T-helper 2 cell treated with Interferon-gamma antibody and Interleukin-4, amounts not matched to agents 5 μg/mL and 100 μg/mL, for 36 hours (primary cell): ENCODE measurements at regions not wholly inside any gene's neighbourhood (a gene's known extent, or its start where the extent isn't known, plus 50 kb on each side); places are given as distances from the start of the nearest gene placed in this dataset.

ENCODE experiments used
- DNase-seq: peaks from one replicate; pipeline ENCODE4 v3.0.0; 2021; ENCODE audit warnings: low spot score
- H3K27ac Mint-ChIP-seq: one replicate; pipeline ENCODE4 v1.8.0; 2021; ENCODE audit warnings: mild to moderate bottlenecking, mixed read lengths
- H3K27me3 Mint-ChIP-seq: one replicate; pipeline ENCODE4 v1.8.0; 2021; ENCODE audit warnings: low read depth, mixed read lengths
- H3K36me3 Mint-ChIP-seq: one replicate; pipeline ENCODE4 v1.8.0; 2021; ENCODE audit warnings: low read depth, mixed read lengths
- H3K4me1 Mint-ChIP-seq: one replicate; pipeline ENCODE4 v1.8.0; 2021; ENCODE audit warnings: low read depth, mixed read lengths
- H3K4me3 Mint-ChIP-seq: one replicate; pipeline ENCODE4 v1.8.0; 2022; ENCODE audit warnings: mild to moderate bottlenecking, moderate library complexity, mixed read lengths
- H3K9me3 Mint-ChIP-seq: one replicate; pipeline ENCODE4 v1.8.0; 2021; ENCODE audit warnings: mixed read lengths

- no peaks in the 10 kb centered on the region for H3K36me3 Mint-ChIP-seq
- no peak overlapping the region for H3K27ac Mint-ChIP-seq
- H3K4me3 Mint-ChIP-seq = no peak overlapping the region
- no peak for DNase-seq
- no peaks in the 10 kb centered on the region for H3K4me1 Mint-ChIP-seq
- no peaks in the 10 kb centered on the region for H3K9me3 Mint-ChIP-seq
- no peaks in the 10 kb centered on the region for H3K27me3 Mint-ChIP-seq
Observed at GRCh38 chr9:73701415-73702057, 549.9 kb downstream of the ANXA1 start.

- H3K4me1 Mint-ChIP-seq = no peaks in the 10 kb centered on the region
- H3K36me3 Mint-ChIP-seq = no peaks in the 10 kb centered on the region
- H3K4me3 Mint-ChIP-seq = no peak overlapping the region
- H3K9me3 Mint-ChIP-seq = no peaks in the 10 kb centered on the region
- H3K27me3 Mint-ChIP-seq = no peaks in the 10 kb centered on the region
- no peak for DNase-seq
- H3K27ac Mint-ChIP-seq = no peak overlapping the region
Observed at GRCh38 chr9:73714294-73714693, 562.6 kb downstream of the ANXA1 start.

GRCh38 chr9:73715591-73715990 lies 563.9 kb downstream of the ANXA1 start:
- Mint-ChIP-seq H3K4me1 (no peaks in the 10 kb centered on the region), H3K27me3 (no peaks in the 10 kb centered on the region), H3K27ac (no peak overlapping the region), H3K9me3 (no peaks in the 10 kb centered on the region), H3K4me3 (no peak overlapping the region), H3K36me3 (no peaks in the 10 kb centered on the region)
- no peak for DNase-seq

- H3K36me3 Mint-ChIP-seq = no peaks in the 10 kb centered on the region
- no peak overlapping the region for H3K4me3 Mint-ChIP-seq
- DNase-seq = no peak
- H3K4me1 Mint-ChIP-seq = no peaks in the 10 kb centered on the region
- H3K27me3 Mint-ChIP-seq = no peaks in the 10 kb centered on the region
- H3K27ac Mint-ChIP-seq = no peak overlapping the region
- no peaks in the 10 kb centered on the region for H3K9me3 Mint-ChIP-seq
Observed at GRCh38 chr9:73719660-73720059, 568.0 kb downstream of the ANXA1 start.

GRCh38 chr9:73720601-73721000 lies 568.9 kb downstream of the ANXA1 start:
- Mint-ChIP-seq H3K36me3 (no peaks in the 10 kb centered on the region), H3K27me3 (no peaks in the 10 kb centered on the region), H3K4me3 (no peak overlapping the region), H3K4me1 (no peaks in the 10 kb centered on the region), H3K9me3 (no peaks in the 10 kb centered on the region), H3K27ac (no peak overlapping the region)
- no peak for DNase-seq

- no peaks in the 10 kb centered on the region for H3K4me1 Mint-ChIP-seq
- H3K9me3 Mint-ChIP-seq = no peaks in the 10 kb centered on the region
- H3K4me3 Mint-ChIP-seq = no peak overlapping the region
- H3K27me3 Mint-ChIP-seq = no peaks in the 10 kb centered on the region
- no peak overlapping the region for H3K27ac Mint-ChIP-seq
- DNase-seq = no peak
- no peaks in the 10 kb centered on the region for H3K36me3 Mint-ChIP-seq
Observed at GRCh38 chr9:73736270-73736669, 584.6 kb downstream of the ANXA1 start.

GRCh38 chr9:73738741-73739530 lies 587.3 kb downstream of the ANXA1 start:
- H3K36me3 Mint-ChIP-seq = no peaks in the 10 kb centered on the region
- no peak overlapping the region for H3K4me3 Mint-ChIP-seq
- no peak for DNase-seq
- H3K4me1 Mint-ChIP-seq = no peaks in the 10 kb centered on the region
- H3K27me3 Mint-ChIP-seq = no peaks in the 10 kb centered on the region
- H3K9me3 Mint-ChIP-seq = no peaks in the 10 kb centered on the region
- H3K27ac Mint-ChIP-seq = no peak overlapping the region

- Mint-ChIP-seq H3K27me3 (no peaks in the 10 kb centered on the region), H3K9me3 (no peaks in the 10 kb centered on the region)
Observed at GRCh38 chr9:73741316-73741715, 589.7 kb downstream of the ANXA1 start.

GRCh38 chr9:73742412-73742811 lies 590.7 kb downstream of the ANXA1 start:
- no peak overlapping the region for H3K4me3 Mint-ChIP-seq
- peaks cover 4% of the 10 kb centered on the region for H3K9me3 Mint-ChIP-seq
- no peaks in the 10 kb centered on the region for H3K4me1 Mint-ChIP-seq
- no peaks in the 10 kb centered on the region for H3K27me3 Mint-ChIP-seq
- H3K36me3 Mint-ChIP-seq = no peaks in the 10 kb centered on the region
- H3K27ac Mint-ChIP-seq = no peak overlapping the region
- no peak for DNase-seq

More at GRCh38 chr9:73741316-73741715, 589.7 kb downstream of the ANXA1 start:
- H3K4me3 Mint-ChIP-seq = no peak overlapping the region
- H3K36me3 Mint-ChIP-seq = no peaks in the 10 kb centered on the region
- no peak for DNase-seq
- H3K27ac Mint-ChIP-seq = no peak overlapping the region
- no peaks in the 10 kb centered on the region for H3K4me1 Mint-ChIP-seq

- Mint-ChIP-seq H3K27me3 (no peaks in the 10 kb centered on the region), H3K36me3 (no peaks in the 10 kb centered on the region), H3K4me1 (no peaks in the 10 kb centered on the region), H3K27ac (no peak overlapping the region), H3K9me3 (peaks cover 12% of the 10 kb centered on the region), H3K4me3 (no peak overlapping the region)
- no peak for DNase-seq
Observed at GRCh38 chr9:73743826-73744225, 592.2 kb downstream of the ANXA1 start.

- H3K36me3 Mint-ChIP-seq = no peaks in the 10 kb centered on the region
Observed at GRCh38 chr9:73745598-73745997, 593.9 kb downstream of the ANXA1 start.

GRCh38 chr9:73753171-73753570 lies 601.5 kb downstream of the ANXA1 start:
- DNase-seq = no peak

More at GRCh38 chr9:73745598-73745997, 593.9 kb downstream of the ANXA1 start:
- DNase-seq = no peak
- H3K27ac Mint-ChIP-seq = no peak overlapping the region
- peaks cover 13% of the 10 kb centered on the region for H3K9me3 Mint-ChIP-seq
- H3K4me3 Mint-ChIP-seq = no peak overlapping the region
- H3K27me3 Mint-ChIP-seq = no peaks in the 10 kb centered on the region
- no peaks in the 10 kb centered on the region for H3K4me1 Mint-ChIP-seq

GRCh38 chr9:73761905-73762304 lies 610.2 kb downstream of the ANXA1 start:
- no peaks in the 10 kb centered on the region for H3K27me3 Mint-ChIP-seq

More at GRCh38 chr9:73753171-73753570, 601.5 kb downstream of the ANXA1 start:
- peaks cover 6% of the 10 kb centered on the region for H3K9me3 Mint-ChIP-seq
- no peaks in the 10 kb centered on the region for H3K36me3 Mint-ChIP-seq
- H3K4me3 Mint-ChIP-seq = no peak overlapping the region
- H3K27ac Mint-ChIP-seq = no peak overlapping the region
- no peaks in the 10 kb centered on the region for H3K27me3 Mint-ChIP-seq
- H3K4me1 Mint-ChIP-seq = no peaks in the 10 kb centered on the region

GRCh38 chr9:73773896-73774295 lies 622.2 kb downstream of the ANXA1 start:
- H3K4me3 Mint-ChIP-seq = no peak overlapping the region
- no peak for DNase-seq
- no peaks in the 10 kb centered on the region for H3K4me1 Mint-ChIP-seq
- no peak overlapping the region for H3K27ac Mint-ChIP-seq
- no peaks in the 10 kb centered on the region for H3K36me3 Mint-ChIP-seq
- H3K9me3 Mint-ChIP-seq = no peaks in the 10 kb centered on the region
- no peaks in the 10 kb centered on the region for H3K27me3 Mint-ChIP-seq

More at GRCh38 chr9:73761905-73762304, 610.2 kb downstream of the ANXA1 start:
- peaks cover 7% of the 10 kb centered on the region for H3K9me3 Mint-ChIP-seq
- no peaks in the 10 kb centered on the region for H3K4me1 Mint-ChIP-seq
- DNase-seq = no peak
- no peaks in the 10 kb centered on the region for H3K36me3 Mint-ChIP-seq
- H3K27ac Mint-ChIP-seq = no peak overlapping the region
- no peak overlapping the region for H3K4me3 Mint-ChIP-seq
